ENCODE measurements at regions not wholly inside any gene's neighbourhood (a gene's known extent, or its start where the extent isn't known, plus 50 kb on each side); places are given as distances from the start of the nearest gene placed in this dataset.

DNA sequence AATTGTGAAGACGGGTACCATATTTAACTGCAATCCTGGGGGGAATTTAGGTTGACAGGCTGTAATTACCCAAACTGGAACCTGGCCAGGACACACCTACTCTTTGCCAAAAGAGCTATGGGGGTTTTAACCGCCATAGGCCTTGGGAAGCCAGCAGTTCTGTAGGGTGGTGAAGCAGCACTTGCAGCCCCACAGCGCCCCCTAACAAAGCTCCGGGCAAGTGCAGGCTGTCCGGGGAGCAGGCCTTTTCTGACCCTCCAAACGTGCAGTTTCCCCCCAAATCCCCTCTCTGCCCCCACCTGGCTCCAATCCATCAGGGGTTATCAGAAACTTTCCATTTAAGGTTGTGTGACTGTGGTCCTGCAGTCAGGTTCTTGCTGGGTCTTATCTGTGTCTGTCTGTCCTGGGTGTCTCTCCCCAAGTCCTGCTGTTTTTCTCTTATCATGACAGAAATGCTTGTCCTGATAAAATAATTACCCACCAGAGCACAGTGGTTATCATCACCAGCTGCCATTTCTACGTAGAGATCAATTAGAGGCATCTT, 350.9 kb downstream of the MID1IP1 start:
- TF ChIP-seq, protein P1, sequence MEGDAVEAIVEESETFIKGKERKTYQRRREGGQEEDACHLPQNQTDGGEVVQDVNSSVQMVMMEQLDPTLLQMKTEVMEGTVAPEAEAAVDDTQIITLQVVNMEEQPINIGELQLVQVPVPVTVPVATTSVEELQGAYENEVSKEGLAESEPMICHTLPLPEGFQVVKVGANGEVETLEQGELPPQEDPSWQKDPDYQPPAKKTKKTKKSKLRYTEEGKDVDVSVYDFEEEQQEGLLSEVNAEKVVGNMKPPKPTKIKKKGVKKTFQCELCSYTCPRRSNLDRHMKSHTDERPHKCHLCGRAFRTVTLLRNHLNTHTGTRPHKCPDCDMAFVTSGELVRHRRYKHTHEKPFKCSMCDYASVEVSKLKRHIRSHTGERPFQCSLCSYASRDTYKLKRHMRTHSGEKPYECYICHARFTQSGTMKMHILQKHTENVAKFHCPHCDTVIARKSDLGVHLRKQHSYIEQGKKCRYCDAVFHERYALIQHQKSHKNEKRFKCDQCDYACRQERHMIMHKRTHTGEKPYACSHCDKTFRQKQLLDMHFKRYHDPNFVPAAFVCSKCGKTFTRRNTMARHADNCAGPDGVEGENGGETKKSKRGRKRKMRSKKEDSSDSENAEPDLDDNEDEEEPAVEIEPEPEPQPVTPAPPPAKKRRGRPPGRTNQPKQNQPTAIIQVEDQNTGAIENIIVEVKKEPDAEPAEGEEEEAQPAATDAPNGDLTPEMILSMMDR (IDR thresholded peaks at IDR 0.05; ENCODE audit: borderline replicate concordance, insufficient read depth, low read depth, low read length) = peak; percentile 82
- no peak overlapping the region for H3K4me3 ChIP-seq (ENCODE audit: low read depth, low read length)

DNA sequence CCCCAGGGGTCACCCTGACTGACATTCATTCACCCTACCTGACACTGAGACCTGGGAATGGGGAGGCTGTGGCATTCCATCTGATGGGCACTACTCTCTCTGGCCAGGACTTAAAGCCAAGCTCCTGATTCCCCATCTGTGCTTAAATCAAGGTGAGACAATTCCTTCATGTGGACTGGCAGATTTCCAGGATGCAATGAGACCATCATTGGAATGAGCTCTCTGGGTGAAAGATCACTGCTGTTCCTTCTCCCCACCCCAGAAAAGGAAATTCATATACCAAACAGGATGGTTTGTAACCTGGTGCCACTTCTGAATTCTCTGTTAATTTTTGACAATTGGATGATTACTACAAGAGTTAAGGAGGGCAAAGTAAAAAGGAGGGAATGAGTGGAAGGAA, 354.8 kb downstream of the MID1IP1 start:
- no peak overlapping the region for H3K4me3 ChIP-seq (ENCODE audit: low read depth, low read length)
- TF ChIP-seq, protein P1 (IDR thresholded peaks at IDR 0.05; ENCODE audit: borderline replicate concordance, insufficient read depth, low read depth, low read length) = no peak

GRCh38 chrX:39157006-39157405, 355.7 kb downstream of the MID1IP1 start:
- no peak overlapping the region for H3K4me3 ChIP-seq (ENCODE audit: low read depth, low read length)
- TF ChIP-seq, protein P1 (IDR thresholded peaks at IDR 0.05; ENCODE audit: borderline replicate concordance, insufficient read depth, low read depth, low read length) = no peak

DNA sequence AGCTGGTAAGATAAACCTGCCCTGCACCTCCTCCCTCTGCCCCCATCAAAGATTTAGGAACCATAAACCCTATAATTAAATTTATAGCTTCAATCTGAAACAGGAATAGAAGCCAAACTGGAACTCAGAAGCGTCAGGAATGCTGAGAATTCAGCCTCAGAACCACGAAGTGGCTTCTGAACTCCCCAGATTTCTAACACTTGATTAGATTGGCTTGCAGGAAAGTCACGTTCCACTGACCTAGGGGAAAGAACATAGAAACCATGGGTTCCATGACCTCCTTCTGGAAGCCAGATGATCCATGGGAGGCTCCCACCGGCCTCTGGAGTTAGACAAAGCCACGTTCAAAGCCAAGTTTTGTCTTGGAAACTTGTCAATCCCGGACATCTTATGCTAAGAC, 356.5 kb downstream of the MID1IP1 start:
- TF ChIP-seq, protein P1 (IDR thresholded peaks at IDR 0.05; ENCODE audit: borderline replicate concordance, insufficient read depth, low read depth, low read length) = no peak
- H3K4me3 ChIP-seq (ENCODE audit: low read depth, low read length) = no peak overlapping the region

DNA sequence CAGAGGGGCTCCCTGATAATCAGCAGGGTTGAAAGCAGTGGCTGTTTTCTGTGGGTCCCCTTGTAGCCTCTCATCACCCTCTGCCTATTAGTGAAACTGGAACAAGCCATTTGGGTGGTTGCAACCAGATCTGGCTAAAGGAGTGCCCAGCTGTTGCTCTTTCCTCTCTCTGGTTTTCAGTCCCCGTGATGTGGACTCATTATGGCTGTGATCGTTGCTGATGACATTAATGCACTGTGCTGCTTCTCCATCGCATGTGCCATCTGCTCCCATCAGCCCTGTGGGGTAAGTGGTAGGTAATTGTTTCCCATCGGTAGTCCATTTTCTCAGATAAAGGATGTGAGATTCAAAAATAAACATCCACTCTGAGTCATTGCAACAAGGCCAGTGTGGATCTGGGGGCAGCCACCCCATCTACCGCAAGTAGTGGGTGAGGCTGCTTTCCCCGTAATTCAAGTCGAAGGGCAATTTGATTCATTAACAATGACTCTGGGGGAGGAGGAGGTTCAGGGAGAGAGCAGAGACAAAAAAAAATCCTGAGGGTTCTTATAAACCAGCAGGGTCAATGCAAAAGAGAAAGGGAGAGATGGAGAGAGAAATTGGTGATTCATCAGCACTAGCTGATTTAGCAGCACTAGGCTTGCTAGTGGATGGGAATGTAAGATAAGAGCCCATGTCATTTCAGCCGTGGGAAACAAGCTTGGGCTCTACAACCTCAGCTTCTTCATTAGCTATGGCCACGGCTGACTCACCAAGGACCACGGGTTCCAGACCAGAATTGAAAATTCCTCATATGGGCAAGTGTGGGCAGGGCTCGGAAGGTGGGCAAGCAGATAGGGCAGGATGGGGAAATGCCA, 357.8 kb downstream of the MID1IP1 start:
- TF ChIP-seq, protein P1 (IDR thresholded peaks at IDR 0.05; ENCODE audit: borderline replicate concordance, insufficient read depth, low read depth, low read length) = no peak
- no peak overlapping the region for H3K4me3 ChIP-seq (ENCODE audit: low read depth, low read length)

DNA sequence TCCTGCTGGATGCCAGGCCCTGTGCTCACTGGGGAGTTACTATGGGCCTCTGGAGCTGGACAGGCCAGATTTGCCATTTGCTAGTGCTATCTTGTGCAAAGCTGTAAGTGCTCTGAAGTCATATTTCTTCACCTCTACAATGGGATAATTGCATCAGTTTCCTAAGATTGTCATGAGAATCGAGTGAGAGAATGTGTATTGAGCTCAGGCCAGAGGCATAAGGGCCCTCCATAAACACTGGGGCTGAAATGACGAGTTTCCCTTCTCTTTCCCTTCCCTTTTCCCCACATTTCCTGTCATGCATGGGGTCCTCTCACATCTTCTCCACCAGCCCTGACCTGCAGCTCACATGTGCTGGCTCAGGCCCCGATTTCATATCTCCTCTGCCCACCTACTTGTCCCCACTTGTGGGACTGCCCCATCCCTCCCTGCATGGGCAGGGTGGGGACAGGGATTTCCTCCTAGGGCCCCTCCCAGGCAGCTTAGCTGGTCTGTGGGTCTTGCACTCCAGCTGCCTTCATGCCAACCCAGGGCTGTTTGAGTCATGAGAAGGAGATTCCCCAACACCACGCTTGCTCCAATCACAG, 358.8 kb downstream of the MID1IP1 start:
- H3K4me3 ChIP-seq (ENCODE audit: low read depth, low read length) = no peak overlapping the region
- TF ChIP-seq, protein P1 (IDR thresholded peaks at IDR 0.05; ENCODE audit: borderline replicate concordance, insufficient read depth, low read depth, low read length) = no peak

Measured in GM12875 (cell line).